Jurkat, Clone E6-1 (cell line): ENCODE measurements at regions not wholly inside any gene's neighbourhood (a gene's known extent, or its start where the extent isn't known, plus 50 kb on each side); places are given as distances from the start of the nearest gene placed in this dataset.

Experiments
- DNase-seq: peaks from one replicate; pipeline ENCODE4 v3.0.0-alpha.2; 2011; ENCODE audit warnings: low read depth, low spot score
- H3K4me3 ChIP-seq: 2 replicates; pipeline ENCODE4 v1.5.1; 2011; ENCODE audit warnings: mild to moderate bottlenecking, low read length, control low read depth, moderate library complexity

DNA sequence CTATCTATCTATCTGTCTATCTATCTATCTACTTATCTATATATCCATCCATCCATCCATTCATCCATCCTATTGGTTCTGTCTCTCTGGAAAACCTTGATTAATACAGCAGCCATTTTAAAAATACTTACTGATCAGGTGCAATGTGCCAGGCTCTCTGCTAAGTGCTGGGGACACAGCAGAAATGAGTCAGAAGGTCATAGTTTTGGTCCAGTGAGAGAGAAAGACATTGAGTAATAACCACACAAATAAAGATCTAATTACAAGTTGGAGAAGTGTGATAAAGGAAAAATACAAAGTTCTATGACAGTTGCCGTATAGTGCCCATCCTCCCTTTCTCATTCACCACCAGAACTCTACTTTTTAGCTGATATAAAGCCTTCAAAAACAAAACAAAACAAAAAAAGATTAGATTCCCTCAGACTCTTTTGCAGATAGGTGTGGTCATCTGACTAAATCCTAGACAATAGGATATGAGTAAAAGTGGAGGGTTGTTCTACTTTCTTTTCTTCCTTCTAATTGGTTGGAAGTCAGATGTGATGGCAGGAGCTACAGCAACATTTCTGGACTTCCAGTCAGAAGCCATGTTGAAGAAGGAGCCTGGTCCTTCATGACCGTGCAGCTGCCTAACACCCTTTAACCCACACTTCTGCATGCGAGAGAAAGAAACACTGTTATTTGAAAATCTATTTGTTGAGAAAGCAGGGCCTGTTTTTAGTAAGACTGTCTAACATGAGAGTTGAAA lies 72.0 kb upstream of the TOX3 start:
- no peak overlapping the region for H3K4me3 ChIP-seq
- DNase-seq, result no peak

DNA sequence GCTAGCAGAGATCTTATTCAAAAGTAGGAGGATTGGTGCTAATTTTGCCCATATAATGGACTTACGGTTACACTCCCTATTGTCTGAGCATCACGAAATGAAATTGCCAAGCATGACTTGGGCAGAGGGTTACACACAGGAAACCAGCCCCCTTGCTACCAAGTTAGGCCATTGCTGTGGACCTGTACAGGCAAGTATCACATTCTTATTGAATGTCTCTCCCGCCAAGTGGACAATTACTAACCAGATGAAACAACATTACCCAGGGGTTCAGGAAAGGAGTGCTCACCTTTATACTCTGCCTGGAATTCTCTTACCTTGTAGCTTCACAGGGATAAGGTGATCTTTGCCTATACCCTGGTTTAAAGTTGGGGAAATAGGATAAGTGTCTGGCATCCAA lies 70.6 kb upstream of the TOX3 start:
- no peak for DNase-seq
- H3K4me3 ChIP-seq, result no peak overlapping the region

DNA sequence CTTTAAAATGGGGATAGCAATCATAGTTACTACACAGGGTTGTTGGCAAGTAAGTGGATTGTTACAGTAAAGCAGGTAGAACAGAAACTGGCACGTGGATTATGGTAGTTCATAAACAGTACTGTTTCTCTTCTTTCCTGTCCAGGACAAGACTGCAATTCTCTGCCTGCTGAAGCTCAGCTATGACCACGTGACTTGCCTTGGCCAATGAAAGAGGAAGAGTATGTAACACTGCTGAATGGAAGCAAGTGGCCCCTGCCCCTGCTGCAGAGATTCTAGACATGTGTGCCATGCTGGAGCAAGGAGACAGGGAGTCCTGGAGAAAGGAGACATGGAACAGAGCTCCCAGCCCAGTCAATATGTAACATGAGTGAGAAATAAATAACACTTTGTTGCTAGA lies 66.6 kb upstream of the TOX3 start:
- peak; percentile 15 for DNase-seq
- H3K4me3 ChIP-seq, result no peak overlapping the region

DNA sequence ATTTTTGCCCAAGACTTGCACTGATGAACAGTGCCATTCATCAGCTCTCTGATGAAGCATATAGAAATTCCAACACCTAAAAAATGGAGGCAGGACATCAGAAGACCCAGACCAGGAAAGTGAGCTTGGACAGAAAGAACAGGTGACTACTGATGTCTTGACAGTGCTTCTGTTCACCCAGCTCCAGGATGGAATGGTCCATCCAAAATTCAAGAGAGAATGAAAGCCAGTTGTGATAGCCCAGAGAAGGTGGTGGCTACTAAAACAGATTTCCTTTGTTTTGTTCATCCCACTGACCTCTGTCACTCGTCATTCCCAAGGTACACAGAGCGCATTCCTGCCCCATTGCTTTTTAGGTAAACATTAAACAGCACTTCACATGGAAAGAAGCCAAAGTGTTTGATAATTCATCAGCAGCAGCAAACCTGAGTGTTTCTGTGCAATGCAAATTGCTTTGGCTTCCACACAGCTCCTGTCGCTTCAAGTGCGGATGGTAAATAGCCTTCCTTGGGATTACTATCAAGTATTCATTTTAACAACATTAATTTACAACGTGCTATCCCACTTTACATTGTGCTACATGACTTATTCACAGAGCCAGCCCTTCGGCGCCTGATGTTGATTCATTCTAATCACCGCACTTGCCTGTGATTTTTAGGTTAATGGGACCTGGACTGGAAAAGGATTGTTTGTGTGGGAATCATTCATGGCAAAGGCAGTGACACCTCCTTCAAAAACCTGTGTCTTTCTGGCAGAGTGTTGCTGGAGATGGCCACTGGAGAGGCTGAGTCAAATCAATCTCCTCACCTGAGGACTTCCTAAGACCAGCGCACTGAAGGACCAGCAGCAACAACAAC lies 65.1 kb upstream of the TOX3 start:
- no peak overlapping the region for H3K4me3 ChIP-seq
- no peak for DNase-seq

DNA sequence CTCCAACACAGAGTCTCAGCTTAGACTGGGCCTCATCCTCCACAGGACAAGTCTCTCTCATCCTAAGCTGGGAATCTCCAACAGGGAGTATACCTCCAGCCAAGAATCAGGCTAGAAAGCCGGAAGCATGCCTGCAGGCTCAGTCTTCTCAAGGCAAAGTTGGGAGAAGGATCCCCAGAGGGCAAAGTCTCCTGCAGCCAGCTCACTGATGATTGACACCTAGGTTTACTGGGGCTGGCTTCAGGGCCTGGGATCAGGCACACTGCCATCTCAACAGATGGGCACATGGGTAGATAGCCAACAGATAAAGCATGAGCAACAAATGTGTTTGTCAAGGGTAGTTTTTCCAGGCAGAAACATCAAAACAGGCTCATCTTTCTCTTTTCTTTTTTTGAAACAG lies 56.1 kb upstream of the TOX3 start:
- DNase-seq, result no peak
- no peak overlapping the region for H3K4me3 ChIP-seq

DNA sequence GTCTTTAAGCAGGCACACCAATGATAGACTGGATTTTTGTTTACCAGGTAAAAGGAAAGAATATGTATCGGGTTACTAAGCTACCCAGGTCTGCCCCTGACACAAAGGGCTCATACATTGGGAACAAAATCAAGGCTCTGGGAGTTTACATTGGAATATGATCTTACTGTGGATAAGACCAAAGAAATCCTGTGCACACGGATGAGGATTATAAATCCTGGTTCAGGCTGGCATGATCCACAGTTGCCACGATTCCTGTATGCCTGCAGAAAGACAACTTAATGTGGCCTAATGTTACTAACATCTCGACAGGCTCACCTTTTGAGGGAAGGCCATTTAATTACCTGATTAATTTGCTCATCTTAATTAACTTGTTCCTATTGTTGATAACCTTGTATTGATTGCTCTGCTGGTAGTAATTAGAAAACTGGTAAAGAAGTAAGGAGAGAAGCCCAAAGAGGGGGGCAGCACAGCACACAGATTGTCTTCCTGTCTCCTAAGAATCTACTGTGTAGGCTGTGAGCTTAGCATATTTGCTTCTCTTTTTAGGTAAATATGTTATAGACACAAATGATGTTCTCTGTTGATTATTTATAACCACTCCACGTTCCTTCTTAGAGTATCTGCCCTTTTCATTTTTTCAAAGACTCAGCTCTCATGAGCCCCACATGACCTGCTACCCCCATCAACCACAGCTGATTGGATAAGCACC lies 51.0 kb upstream of the TOX3 start:
- DNase-seq, result no peak
- H3K4me3 ChIP-seq, result no peak overlapping the region

DNA sequence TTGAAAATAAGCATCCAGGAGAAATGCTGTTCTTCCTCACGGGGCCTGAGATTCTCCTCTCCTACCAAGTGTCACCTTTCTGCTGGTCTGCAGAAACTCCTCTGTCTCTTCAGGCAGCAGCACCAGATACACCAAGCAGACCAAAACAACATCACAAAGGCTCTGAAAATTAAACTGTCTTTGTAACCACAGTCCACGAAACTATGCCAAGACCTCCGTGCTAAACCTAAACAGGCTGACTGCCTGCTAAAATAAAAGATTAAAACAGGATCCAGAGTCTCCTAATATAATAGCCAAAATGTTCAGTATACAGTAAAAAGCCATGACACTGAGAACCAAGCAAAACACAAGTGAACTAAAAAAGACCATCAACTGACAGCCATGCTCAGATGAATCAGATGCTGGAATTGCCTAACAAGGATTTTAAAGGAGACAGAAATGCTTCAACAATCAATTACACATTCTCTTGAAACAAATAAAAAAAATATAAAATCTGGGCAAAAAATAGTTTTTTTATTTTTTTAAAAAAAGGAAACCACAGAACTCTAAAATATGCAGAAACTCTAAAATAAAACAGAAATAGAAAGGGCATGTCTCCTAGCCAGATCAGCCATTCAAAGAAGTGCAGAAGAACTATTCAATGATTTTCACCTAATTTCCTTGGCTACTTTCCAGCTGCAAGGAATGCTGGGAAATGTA lies 50.3 kb upstream of the TOX3 start:
- DNase-seq, result no peak
- no peak overlapping the region for H3K4me3 ChIP-seq
